PC-9 (cell line): ENCODE measurements at regions not wholly inside any gene's neighbourhood (a gene's known extent, or its start where the extent isn't known, plus 50 kb on each side); places are given as distances from the start of the nearest gene placed in this dataset.

Experiments
- CTCF ChIP-seq: fragments of 200-600 bp; sonication (generic); conservative IDR thresholded peaks from 2 replicates; pipeline ENCODE4 v1.6.1; 2017; ENCODE audit warnings: mixed run types, antibody characterized with exemption, mild to moderate bottlenecking, moderate library complexity
- EZH2 ChIP-seq: fragments of 200-600 bp; sonication (generic); IDR thresholded peaks from 2 replicates; pipeline ENCODE4 v1.8.0; 2017; ENCODE audit warnings: antibody characterized with exemption, low read depth

- TF ChIP-seq CTCF, result no peak
- no peak for TF ChIP-seq EZH2
These were observed 132.9 kb upstream of the SSTR1 start for GRCh38 chr14:38074754-38075153.
